Ovary (tissue), 3 donors: ENCODE measurements at regions not wholly inside any gene's neighbourhood (a gene's known extent, or its start where the extent isn't known, plus 50 kb on each side); places are given as distances from the start of the nearest gene placed in this dataset.

Source experiments
- CTCF ChIP-seq, 3 donors: fragments of 450-650 bp in 2 of 3; fragments of 200-600 bp in 1 of 3; IDR thresholded peaks; one replicate each; pipeline versions ENCODE4 v1.5.1 to v1.8.0; 2016 to 2022; ENCODE audit warnings: antibody characterized with exemption in 3 of 3, mild to moderate bottlenecking in 1 of 3
- EP300 ChIP-seq: sonication (generic); formaldehyde crosslinking; IDR thresholded peaks from one replicate; pipeline ENCODE4 v1.6.1; 2017; ENCODE audit warnings: antibody characterized with exemption
- POLR2A ChIP-seq: fragments of 450-650 bp; IDR thresholded peaks from one replicate; pipeline ENCODE4 v1.6.1; 2017; ENCODE audit warnings: antibody characterized with exemption, mild to moderate bottlenecking, moderate library complexity
- donor health status: DM: no; HTN: no; CAD: no.

- TF ChIP-seq CTCF (IDR thresholded peaks at IDR 0.05) (no peak), POLR2A (no peak), EP300 (no peak)
These were observed 489.7 kb downstream of the QKI start for GRCh38 chr6:163904186-163904585.
